ENCODE measurements at regions not wholly inside any gene's neighbourhood (a gene's known extent, or its start where the extent isn't known, plus 50 kb on each side); places are given as distances from the start of the nearest gene placed in this dataset.

- 61% methylated on average over 16 of the region's 17 CpGs for WGBS (ENCODE audit: low lambda C conversion rate)
- Histone ChIP-seq H3K27ac (ENCODE audit: low read depth in 2 of 2, low read length in 1 of 2) (no peak overlapping the region), H3K36me3 (replicated peaks in 1 of 2; ENCODE audit: control insufficient read depth in 1 of 2, insufficient read depth in 2 of 2, low read length in 1 of 2) (no peaks in the 10 kb centered on the region), H3K79me2 (ENCODE audit: insufficient read depth) (no peaks in the 10 kb centered on the region), H4K20me1 (ENCODE audit: insufficient read depth) (no peaks in the 10 kb centered on the region), H2AFZ (ENCODE audit: low read depth) (no peak overlapping the region), H3K9ac (no peak overlapping the region), H3K9me3 (no peaks in the 10 kb centered on the region), H3K4me3 (ENCODE audit: low read depth in 2 of 2, low read length in 1 of 2) (no peak overlapping the region), H3F3A (replicated peaks; ENCODE audit: insufficient read depth) (no peaks in the 10 kb centered on the region), H3K4me1 (ENCODE audit: control insufficient read depth in 1 of 2, insufficient read depth in 2 of 2, low read depth in 1 of 2, low read length in 1 of 2) (no peaks in the 10 kb centered on the region), H3K9me2 (no peaks in the 10 kb centered on the region), H3K4me2 (no peak overlapping the region), H3K27me3 (ENCODE audit: insufficient read depth) (no peaks in the 10 kb centered on the region)
- ChIA-PET POLR2A (no interaction called here), CTCF (no interaction called here)
- TF ChIP-seq MXI1 (IDR thresholded peaks at IDR 0.05; ENCODE audit: low read depth, low read length) (no peak), RFX5 (IDR thresholded peaks at IDR 0.05; ENCODE audit: low read length) (no peak), ZBTB33 (IDR thresholded peaks at IDR 0.05; ENCODE audit: borderline replicate concordance, low read depth) (no peak), POLR2AphosphoS5 (IDR thresholded peaks at IDR 0.05; ENCODE audit: low read depth, low read length) (no peak), USF1 (IDR thresholded peaks at IDR 0.05; ENCODE audit: borderline replicate concordance, low read depth) (no peak), RXRA (IDR thresholded peaks at IDR 0.05; ENCODE audit: borderline replicate concordance, low read depth) (no peak), PBX3 (IDR thresholded peaks at IDR 0.05) (no peak), ELF1 (IDR thresholded peaks at IDR 0.05) (no peak), REST (IDR thresholded peaks at IDR 0.05; ENCODE audit: low read depth, low read length) (no peak), IRF3 (IDR thresholded peaks at IDR 0.05; ENCODE audit: low read depth, low read length) (no peak), NRF1 (IDR thresholded peaks at IDR 0.05; ENCODE audit: low read depth, low read length) (no peak), MEF2A (IDR thresholded peaks at IDR 0.05; ENCODE audit: borderline replicate concordance, low read depth) (no peak), GATA2 (CRISPR knock-in tag; IDR thresholded peaks at IDR 0.05) (no peak), CTCF (IDR thresholded peaks at IDR 0.05) (no peak), TAF1 (IDR thresholded peaks at IDR 0.05; ENCODE audit: borderline replicate concordance, low read depth, low read length) (no peak), TCF12 (IDR thresholded peaks at IDR 0.05) (no peak), NFIC (IDR thresholded peaks at IDR 0.05; ENCODE audit: borderline replicate concordance) (no peak)
- no peak for DNase-seq
Observed at GRCh38 chr9:135034106-135034505, 53.4 kb upstream of the OLFM1 start.
